ENCODE measurements at regions not wholly inside any gene's neighbourhood (a gene's known extent, or its start where the extent isn't known, plus 50 kb on each side); places are given as distances from the start of the nearest gene placed in this dataset.
A peak's percentile ranks its signal among the peaks of the same experiment; 100 is the strongest.
"Not testable (repeated sequence)": the region's sequence is repeated elsewhere in the genome, so short reads cannot be mapped to it uniquely, and the experiment has no call there.

DNA sequence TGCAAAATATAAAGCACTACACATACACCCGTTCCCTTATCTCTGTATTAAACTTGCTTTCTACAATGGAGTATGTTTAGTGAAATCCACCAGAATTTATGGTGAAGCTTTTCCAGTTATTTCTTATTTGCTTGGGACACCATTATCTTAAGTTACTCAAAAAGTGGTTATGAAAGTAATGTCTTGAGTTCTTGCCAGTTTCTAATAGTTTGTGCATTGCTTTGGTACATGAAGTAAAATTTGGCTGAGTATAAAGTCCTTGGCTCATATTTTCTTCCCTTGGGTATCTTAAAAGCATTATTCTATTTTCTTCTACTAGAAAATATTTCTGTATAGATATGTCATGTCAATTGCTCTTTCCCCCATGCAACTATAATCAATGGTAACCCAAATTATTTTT lies 85.2 kb downstream of the POLR1F start:
- no peak for DNase-seq

DNA sequence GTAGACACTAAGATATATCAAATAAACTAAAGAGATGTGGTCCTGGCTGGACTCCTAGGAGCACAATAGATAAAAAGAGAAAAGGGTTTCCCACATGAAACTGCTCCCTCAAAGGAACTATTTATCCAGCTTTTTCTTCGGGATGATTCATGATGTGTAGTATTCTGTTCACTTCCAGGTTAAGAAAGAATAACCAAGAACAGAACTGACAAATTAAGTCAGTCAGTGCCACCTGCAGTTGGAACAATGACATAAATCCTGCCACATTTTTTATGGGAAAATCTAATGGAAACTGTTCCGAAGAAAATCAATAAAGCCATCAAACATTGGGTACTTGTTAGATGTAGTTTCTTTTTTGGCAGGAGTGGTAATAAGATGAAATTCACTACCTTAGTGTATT lies 87.1 kb downstream of the POLR1F start:
- no peak for DNase-seq

DNA sequence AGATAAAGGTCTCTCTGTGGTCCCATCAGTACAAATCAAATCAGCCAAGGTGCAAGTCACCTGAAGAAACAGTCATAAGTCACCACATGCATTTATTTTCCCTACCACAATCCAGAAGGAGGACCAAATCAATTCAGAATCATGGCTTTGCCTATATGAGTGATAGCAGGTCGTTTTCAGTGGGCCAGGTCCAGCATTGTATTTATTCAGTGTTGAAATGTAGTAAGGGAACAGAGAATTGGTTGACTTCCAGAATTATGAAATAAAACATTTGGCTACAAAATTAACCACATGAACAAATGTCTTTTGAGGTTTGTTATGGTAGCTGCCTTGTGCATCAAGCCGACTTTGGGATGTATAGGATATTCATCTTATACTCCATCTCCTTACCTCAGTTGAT lies 88.4 kb downstream of the POLR1F start:
- peak; percentile 4 for DNase-seq

DNA sequence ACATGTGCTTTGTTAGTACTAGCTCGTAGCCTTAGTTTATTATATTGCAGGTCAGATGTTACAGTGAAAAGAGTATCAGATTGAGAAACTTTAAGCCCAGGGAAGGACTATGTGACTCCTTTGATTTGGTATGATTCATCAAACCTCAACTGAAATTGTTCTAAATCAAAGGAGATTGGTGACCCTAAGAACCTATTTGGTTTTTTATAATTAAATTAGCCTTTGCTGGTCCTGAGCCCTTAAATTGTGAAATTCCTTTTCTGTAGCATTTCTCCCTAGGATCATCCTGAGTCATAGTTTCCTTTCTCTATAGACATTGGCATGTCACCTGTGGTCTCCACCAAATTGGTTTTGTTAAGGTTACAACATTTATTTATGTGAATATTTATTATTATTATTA lies 89.7 kb downstream of the POLR1F start:
- DNase-seq = no peak

DNA sequence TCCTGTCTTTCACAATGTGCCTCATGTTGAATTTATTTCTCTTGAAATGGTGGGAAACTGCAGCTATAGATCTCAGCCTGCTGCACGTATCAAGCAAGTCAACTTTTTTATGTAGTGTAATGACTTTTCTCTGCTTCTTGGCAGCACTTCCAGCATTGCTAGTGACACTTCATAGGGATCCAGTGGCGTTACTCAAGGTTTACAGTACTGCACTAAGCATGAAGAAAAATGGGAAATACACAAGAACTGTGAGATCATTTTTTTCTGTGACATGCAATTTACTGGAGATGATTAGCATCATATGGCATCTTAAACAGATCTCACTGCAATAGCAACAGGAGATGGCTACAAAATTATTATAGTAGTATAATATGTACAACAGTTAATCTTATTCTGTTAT lies 90.9 kb downstream of the POLR1F start:
- DNase-seq = peak; percentile 6

DNA sequence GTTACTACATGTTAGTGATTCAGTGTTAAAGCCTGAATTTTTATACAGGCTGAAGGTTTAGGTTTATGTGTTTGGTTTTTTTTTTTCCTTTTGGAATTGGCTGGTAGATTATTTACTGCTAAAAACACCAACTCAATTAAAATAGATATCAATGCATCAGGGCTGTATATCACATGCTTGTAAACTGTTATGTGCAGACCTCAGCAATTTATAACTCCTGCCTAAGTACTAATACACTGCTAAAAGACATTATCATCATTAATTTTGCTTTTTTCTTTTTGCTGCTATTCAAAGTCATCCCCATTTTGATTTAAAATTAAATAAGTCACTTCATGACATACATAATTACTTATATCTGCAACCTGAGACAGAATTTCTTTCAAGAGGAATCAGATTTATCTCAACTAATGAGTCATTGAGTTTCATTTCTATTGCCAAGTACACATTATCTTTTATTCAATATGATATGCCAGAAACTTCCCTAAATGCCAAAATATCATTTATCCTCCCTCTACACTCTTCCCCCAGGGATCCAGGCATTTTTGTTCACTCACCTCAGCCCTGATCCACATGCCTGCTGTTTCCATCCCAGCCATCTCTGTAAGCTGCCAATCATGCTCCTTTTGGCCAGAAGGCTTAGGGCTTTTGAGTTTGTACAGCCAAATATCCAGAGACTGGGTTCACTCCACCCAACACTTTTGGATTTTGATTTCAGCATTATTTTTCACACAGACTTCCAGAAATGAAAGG lies 98.5 kb downstream of the POLR1F start:
- no peak for DNase-seq

DNA sequence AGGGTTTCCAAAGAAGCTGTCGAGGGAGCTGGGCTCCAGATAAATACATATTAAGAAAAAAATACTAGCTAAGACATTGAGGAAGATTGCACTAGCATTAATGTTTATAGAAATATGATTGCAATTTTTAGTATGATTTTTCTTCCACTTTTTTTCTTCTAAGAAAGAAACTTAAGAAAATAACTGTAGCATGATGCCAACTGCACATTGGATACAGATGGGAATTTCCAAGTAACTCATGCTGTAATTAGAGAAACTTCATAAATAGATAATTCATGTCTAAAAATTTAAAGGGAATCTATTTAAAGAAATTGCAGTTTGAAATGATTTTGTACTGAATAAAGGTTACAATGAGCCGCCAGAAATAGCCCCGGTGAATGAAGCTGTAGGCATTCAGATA lies 119.4 kb downstream of the POLR1F start:
- DNase-seq = no peak

DNA sequence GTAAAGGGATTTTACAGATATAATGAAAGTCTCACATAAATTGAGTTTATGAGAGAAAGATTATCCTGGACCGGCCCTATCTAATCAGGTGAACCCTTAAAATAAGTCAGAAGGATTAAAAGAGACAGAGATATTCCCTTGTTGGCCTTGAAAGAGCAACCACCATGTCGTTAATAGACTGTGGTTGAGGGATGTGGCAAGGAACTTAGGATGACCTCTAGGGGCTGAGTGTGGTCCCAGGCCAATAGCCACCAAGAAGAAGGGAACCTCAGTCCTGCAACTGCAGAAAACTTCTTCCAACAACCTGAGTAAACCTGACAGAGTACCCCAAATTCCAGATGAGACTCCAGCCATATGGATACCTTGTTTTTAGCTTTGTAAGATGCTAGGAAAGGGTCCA lies 121.5 kb downstream of the POLR1F start:
- no peak for DNase-seq

DNA sequence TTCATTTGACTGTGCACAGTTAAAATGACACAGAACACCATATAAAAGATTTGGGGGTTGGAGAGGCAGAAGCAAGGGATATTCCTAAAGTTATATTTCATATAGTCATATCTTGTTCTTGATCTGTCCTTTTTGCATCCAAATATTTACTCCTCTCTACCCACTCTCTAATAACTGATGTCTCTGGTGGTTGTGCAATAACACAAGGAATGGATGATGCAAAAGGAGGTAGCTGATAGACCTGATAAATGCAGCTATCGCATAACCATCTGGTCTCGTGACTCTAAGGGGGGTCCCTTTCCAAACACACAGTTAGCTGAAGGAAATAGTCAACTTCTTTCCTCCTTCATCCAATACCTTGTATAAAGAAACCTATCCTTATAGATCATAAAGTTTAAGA lies 123.1 kb downstream of the POLR1F start:
- DNase-seq = no peak

DNA sequence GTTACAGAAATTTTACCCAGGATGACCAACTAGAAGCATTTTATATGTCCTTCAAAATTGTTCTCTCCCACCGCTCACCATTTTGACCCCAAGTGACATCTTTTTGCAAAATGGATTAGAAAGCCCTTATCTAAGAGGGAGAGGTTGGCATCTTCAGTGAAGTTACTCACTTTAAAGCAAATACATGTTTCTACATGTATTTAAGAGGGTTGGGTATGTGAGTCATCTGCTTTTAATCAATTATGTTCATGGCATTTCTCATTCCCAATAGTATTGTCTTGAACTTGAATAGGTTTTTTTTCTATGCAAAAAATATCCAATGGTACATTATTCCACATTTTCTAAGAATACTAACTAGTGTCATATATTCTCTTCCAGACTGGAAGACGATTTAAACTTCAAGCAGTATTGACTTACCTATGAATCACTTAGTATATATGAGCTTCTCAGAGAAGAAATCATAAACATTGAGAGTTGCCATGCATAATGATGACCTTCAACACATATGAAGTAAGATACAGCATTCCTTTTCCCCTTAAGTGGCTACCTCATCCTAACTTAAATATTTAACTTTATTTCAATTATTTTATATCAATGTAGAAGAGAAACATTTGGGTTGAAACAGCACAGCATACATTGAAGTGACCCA lies 132.8 kb downstream of the POLR1F start:
- DNase-seq = no peak

DNA sequence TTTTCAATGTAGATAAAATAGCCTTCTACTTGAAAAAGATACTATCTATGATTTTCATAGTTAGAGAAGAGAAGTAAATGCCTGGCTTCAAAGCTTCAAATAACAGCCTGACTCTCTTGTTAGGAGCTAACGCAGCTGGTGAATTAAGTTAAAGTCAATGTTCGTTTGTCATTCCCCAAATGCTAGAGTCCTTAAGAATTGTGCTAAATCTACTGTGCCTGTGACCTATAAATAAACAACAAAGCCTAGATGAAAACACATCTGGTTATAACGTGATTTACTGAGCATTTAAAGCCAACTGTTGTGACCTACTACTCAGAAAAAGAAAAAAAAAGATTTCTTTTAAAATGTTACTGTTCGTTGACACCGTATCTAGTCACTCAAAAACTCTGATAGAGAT lies 134.7 kb downstream of the POLR1F start:
- no peak for DNase-seq

DNA sequence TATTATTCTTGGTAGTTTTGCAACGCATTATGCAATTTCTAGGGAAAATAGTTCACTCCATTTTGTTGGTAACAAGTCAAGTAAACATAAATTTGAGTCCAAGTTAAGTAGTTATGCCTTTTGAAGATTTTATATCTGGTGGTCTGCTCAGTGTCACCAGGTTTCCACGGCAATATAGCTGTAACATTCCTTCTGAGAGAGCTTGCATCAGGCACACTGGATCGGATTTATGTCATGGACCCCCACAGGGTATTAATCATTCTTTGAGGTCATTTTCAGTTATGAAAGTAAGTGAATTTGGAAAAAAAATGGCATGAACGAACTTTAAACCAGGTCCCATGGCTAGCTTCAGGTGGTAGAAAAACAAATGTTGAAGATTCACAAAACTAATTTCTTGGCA lies 136.3 kb downstream of the POLR1F start:
- DNase-seq = peak; percentile 40

DNA sequence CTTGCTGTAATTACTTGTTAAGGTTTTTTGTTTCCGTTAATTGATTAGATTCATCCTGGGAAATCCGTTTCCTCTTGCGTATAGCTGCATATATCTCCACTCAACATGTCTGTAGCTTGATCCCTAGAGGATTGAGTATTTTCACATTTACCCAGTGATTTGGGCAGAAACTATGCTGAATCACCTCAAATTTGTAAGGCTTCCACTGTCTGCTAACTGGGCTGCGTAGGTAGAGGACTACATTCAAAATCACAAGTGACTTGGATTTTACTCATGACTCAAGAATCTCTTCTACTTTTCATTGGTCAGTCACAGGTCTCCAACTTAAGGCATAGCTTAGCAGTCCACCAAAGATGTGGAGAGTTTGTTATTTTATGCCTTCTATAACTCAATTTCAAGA lies 141.8 kb downstream of the POLR1F start:
- DNase-seq = no peak

DNA sequence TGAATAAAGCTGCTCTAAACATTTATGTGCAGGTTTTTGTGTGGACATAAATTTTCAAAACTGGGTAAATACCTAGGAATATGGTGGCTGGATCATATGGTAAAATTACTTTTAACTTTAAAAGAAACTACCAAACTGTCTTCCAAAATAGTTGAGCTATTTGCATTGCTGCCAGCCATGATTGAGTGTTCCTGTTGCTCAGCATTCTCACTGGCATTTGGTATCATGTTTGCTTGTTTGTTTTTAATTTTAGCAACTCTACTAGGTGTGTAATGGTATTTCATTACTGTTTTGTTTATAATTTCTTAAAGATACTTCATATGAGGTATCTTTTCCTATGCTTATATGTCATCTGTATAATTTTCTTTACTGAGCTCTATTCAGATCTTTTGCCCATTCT lies 143.2 kb downstream of the POLR1F start:
- no peak for DNase-seq

DNA sequence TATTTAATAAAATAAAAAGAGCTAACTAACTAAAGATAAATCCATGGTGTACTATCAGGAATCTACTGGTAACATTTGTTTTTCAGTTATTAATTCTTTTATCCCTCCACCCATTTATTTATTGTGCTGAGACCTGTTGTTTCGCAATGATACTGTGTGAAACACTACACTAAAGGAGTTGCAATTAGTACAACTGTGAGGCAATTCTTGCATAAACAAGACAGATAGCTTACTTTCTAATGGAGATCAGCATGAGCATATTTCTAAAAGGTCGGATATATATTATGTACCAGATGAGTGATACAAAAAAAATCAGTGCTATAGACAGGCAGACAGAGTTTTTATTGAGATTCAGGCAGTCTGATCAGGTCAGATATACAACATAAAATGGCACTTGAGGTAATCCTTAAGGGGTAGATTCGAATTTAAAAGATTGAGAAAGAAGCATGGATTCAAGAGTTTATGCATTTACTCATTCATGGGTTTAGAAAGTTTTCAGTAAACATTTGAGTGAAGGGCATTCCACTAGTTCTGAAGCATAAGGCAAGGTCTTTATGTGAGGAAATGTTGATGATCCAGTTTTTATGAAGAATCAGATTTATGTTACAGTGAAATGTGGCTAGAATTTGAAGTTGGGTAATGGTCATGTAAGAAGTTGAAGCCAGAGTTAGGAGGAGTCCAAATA lies 147.6 kb downstream of the POLR1F start:
- no peak for DNase-seq

DNA sequence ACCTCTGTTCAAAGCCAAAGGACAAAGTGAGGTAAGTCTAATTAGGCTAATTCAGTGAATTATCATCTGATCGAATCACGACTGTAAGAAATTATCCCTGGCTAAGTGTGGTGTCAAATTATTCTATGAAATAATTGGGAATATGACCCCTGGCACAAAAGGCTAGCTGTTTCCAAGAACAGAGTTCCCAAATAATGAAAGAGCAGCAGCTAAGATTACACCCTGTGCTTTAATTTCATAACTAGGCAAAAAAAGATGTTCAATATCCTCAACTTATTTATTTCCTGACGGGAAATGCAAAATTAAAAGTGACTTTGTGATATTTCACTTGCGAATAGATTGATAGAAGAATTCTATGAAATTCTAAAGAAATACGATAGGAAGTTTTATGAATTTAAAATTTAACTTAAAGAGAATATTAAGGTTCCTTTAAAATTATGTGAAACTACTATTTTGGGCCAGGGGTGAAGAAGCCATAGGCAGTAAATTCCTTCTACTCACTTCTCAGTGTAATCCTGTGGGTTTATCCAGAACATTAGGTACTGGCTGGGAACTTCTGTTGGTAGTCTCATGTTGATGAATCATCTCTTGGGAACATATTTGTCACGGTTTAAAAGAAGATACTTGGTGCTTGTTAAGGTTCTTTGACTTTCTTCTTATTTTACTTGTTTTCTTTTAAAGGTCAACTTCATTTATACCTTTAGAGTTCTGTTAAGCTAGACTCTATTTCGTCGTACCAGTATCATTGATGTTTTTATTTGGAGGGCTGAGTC lies 148.5 kb downstream of the POLR1F start:
- no peak for DNase-seq

DNA sequence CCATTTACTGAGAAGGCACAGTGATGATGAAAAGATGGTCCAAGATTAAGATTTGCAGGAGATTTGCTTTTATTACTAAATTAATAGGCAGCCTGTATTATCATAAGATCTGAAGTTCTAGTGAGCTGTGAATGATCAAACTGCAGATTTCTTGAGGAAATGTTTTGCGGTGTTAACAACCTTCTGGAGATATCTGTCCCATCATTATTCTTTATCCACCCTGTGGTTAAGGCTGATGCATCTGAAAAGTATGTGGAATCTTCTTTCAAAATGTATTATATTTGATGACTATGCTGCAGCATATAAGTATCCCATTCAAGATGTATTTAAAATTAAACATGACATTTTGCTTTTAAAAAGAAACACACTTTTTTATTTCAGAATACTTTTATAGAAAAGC lies 150.3 kb downstream of the POLR1F start:
- no peak for DNase-seq

DNA sequence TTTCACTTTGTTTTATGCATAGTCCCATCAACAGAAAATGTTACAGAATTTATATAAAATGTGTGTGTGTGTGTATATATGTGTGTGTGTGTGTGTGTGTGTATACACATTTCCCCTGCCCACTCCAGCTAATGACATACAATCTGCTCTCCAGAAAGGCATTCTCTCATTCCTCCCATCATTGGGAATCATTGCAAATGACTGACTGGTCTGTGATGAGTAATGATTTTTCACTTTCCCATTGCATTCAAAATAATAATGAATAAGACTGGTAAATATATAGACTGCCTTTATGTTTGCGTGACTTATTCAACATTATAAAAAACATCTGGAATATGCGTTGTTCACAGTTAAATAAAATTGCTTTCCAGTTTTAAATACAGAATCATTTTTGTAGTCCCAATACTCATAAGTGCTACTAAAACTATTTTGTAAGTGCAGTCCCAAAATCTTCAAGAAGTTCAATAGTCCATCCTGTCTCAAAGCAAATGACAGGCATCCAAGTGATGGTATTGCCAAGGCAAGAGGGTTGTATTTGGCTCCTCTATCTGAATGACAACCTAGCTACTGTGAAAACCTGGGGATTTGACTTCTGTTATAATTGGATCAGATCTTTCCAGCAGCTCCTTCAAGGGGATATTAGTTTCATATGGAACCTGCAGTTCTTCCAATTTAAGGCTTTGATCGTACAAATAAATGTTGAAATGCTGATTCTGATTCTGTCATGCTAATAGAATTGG lies 150.9 kb downstream of the POLR1F start:
- DNase-seq = no peak

DNA sequence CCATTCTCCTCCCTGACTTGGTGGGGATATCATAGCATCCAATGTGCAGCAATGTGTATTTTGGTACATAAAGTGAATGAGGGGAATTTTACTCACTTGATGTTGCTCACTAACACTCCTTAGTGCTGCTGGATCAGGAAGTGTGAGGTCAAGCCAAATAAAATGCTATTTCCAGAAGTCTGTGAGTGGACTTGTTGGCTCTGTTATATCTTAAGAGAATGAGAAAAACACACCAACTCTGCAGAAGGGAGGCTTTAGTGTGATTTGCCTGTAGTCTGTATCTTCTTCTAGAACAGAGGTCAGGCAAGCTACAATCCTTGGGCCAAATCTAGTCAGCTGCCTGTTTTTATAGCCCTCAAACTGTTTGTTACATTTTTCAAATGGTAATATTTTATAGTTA lies 154.3 kb downstream of the POLR1F start:
- DNase-seq = peak; percentile 40

DNA sequence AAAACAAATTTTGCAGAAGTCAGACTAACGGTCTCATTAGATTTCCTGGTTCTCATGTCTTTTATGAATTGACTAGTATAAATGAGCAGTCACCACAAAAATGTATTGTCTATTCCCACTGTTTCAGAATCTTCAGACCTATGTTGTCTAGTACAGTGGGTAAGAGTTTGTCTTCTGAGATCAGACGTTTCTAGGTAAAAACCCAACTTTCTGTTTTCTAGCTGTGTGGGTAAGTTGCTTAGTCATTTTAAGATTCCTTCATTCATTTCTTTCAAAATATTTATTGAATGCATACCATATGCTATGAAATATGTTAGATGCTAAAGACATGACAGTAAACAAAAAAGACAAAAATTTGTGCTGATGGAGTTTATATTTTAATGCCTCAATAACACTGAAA lies 156.3 kb downstream of the POLR1F start:
- DNase-seq = no peak

DNA sequence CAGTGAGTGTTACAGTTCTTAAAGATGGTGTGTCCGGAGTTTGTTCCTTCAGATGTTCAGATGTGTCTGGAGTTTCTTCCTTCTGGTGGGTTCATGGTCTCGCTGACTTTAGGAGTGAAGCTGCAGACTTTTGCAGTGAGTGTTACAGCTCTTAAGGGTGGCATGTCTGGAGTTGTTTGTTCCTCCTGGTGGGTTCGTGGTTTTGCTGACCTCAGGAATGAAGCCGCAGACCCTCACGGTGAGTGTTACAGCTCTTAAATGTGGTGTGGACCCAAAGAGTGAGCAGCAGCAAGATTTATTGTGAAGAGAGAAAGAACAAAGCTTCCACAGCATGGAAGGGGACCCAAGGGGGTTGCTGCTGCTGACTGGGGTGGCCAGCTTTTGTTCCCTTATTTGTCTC lies 159.6 kb downstream of the POLR1F start:
- not testable (repeated sequence) for DNase-seq

DNA sequence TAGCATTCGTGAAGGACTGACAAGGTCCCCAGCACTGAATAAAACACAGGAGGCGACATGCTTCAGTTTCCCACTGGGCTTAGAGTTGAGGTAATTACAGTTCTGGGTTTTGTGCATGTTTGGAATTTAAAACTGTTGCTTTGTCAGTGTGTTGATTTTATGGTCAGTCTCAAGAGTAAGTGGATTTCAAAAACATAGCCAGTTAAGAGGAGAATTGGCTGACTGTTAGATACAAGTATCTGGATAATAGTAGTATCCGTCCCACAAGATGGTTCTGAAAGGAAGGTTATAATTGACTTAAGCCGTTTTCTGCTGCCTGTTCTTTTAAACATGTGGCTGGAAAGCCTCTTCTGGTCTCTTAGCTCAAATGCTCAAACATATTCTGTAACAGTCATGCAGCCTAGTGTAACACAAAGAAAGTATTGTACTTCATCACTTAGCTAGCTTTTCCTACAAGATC lies 170.9 kb downstream of the POLR1F start:
- peak; percentile 75 for DNase-seq
